T follicular helper cell (primary cell): ENCODE measurements at regions not wholly inside any gene's neighbourhood (a gene's known extent, or its start where the extent isn't known, plus 50 kb on each side); places are given as distances from the start of the nearest gene placed in this dataset.
"Not testable (repeated sequence)": the region's sequence is repeated elsewhere in the genome, so short reads cannot be mapped to it uniquely, and the experiment has no call there.

Experiments
- DNase-seq: peaks from one replicate; pipeline ENCODE4 v3.0.0-alpha.2; 2020; ENCODE audit warnings: low read depth

DNA sequence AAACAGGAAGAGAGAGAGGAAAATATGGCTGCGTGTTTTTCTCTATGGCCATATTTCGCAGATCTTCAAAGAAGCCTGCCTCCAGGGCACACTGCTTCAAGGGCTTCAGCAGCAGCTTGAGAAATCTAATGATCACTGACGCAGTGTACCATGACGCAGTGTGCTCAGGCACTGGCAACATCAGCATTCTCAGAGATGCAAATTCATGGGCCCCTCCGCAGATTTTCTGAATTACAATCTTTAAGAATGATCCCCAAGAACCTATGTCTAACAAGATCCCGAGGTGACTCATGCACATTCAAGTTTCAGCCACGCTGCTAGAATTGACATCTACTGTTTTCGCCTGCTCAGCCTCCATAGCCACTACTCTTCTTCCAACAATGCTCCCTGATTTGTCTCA, 143.9 kb upstream of the ZNF366 start:
- no peak for DNase-seq

DNA sequence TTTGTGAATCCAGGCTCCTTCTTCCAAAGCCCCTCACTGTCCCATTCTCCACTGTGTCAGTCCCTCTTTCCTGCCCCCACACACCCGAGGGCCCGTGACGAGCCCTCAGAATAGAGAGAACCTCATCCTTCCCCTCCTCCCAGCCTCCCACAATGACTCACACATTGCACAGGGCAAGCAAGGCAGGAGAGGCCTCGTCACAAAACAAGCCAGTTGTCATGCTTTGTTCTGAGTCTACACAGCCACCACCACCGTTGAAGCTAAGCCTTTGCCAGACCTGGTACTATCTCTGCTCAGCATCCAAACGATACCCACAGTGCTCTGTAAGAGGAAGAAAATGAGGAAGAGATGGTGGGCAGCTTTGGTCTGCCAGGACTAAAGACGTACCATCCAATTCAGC, 142.2 kb upstream of the ZNF366 start:
- DNase-seq: no peak

DNA sequence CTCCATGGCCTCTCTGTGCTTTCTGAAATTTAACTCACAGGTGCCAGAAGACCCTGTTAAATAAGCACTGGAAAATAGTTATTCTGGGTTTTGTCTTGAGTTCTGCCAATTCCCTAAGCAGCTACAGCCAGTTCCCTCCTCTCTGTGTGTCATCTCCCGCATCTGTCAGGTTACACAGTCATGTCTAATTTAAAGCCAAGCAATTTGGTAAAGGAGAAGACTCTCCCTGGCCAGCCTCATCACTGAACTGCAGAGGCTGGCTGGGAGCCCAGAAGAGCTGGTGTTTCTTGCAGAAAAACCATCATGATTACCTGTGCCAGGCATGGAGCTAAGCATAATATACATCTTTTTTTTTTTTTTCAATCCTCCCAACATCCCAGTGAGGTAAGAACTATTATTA, 141.3 kb upstream of the ZNF366 start:
- DNase-seq: no peak

DNA sequence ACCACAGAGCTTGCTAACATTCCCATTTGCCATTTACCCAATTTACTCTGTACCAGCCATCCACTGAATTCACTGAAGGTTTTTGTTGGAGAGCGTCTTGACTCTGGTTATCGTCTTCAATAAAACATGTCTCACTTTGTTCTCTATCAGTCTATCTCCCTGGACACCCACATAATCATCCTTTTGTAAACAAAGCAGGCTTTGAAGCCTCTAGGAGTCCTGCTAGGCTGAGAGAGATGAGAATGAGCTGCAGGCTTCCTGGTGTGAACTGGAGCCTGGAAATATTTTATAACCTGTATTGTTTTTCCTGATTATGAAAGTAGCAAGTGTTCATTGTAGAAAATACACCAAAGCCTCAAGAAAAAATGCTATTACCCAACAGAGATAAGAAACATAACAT, 140.6 kb upstream of the ZNF366 start:
- no peak for DNase-seq

DNA sequence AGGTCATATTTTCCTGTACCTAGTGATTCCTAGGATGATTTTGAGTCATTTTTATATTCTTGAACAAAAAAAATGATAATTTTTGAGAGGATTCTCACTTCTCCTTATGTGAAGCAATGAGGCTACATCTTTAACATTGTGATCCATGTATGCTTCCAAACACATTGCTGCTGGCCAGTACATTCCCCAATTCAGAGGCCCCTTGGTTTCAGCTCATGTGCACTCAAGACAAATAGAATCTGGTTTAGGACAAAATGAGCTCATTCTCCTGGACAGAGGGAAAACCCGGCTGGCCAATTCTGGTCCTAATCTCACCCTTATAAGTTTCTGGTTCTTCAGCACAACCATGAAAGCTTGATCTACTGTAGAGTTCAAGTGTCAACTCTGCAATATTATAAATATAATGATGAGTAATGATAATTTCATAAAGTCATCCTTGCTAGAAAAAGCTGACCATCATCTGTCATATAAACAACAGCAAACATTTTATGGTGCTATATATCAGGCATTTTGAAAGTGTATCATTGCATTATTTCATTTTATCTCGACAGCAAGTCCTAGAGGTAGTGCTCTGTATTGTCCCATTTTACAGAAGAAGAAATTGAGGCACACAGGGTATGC, 139.1 kb upstream of the ZNF366 start:
- DNase-seq: no peak

DNA sequence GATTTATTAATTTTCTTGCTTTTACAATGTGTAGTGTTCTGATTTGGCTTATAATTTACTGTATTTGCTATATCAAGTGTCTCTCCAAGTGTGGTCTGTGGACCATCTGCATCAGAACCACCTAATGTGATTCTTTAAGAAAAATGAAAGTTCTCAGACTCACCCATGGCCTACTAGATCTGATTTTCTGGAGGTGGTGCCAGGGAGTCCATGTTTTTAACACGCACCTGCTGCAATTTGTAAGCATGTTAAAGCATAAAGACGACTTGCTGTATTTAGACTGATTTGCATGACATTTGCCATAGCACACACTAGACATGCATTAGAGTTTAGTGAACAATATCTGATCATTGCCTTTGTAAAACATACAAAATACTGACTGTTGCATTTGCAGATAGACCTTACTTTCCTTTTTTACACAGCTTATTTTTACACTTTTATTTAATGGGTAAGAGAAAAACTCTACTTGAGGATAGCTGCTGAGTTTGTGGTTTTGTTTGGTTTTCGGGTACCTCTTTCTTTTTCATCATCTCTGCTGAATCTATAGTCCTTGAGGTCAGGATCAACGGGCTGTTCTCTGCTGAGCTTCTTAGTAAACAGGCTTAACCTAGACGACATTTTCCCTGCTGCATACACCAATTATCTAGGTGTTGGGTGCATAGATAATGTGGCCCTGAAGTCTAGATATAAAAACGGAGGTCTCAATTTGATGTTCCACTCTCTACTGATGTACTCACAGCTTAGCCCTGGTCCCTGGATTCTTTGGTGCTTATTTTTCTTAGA, 138.0 kb upstream of the ZNF366 start:
- DNase-seq: no peak

DNA sequence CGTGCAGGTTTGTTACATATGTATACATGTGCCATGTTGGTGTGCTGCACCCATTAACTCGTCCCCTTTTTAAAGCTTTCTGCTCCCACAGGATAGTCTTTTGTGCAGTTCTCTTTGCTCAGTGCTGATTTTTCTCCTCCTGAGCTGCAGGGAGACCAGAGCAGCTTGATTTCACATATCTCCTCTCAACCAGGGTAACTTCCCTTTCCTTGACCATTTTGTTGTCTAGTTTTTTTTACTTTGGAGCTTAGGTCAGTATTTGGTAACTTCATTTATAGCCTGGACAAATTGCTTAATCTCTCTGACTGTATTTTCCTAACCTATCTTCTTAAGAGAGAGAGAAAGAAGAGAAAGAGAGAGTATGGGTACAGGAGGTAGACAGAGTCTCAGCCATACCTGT, 137.1 kb upstream of the ZNF366 start:
- no peak for DNase-seq

DNA sequence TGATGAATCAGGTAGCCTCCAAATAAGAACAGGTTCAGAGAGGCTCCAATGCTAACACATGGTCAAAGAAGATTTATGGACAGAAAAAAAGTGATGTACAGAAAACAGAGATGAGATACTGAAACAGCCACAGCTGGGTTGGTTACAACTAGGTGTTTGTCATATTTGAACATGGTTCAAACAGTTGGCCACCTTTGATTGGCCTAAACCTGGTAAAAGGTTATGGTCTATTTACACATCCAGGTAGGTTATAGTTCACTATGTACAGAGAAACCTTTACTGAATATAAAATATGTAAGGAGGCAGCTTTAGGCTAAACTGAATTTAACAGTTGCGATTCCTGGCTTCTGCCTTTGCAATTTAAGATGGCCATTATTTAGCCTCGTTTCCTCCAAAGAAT, 134.0 kb upstream of the ZNF366 start:
- DNase-seq: no peak

DNA sequence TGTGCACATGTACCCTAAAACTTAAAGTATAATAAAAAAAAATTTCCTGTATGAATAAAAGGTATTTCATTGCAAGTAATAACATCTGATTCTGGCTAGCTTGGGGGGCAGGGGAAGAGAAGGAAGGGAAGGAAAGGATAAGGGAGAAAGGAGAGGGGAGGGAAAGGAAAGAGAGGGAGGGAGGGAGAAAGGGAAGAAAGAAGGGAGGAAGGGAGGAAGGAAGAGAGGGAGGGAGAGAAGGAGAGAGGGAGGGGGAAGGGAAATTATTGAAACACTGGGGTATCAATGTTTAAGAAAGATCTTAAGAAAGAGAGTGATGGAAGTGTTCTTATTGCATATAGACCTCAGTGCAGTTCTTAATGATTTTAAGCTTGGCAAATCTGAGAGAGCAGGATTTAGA, 129.8 kb upstream of the ZNF366 start:
- no peak for DNase-seq

DNA sequence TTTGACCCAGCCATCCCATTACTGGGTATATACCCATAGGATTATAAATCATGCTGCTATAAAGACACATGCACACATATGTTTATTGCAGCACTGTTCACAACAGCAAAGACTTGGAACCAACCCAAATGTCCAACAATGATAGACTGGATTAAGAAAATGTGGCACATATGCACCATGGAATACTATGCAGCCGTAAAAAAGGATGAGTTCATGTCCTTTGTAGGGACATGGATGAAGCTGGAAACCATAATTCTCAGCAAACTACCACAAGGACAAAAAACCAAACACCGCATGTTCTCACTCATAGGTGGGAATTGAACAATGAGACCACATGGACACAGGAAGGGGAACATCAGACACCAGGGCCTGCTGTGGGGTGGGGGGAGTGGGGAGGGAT, 129.4 kb upstream of the ZNF366 start:
- DNase-seq: not testable (repeated sequence)

DNA sequence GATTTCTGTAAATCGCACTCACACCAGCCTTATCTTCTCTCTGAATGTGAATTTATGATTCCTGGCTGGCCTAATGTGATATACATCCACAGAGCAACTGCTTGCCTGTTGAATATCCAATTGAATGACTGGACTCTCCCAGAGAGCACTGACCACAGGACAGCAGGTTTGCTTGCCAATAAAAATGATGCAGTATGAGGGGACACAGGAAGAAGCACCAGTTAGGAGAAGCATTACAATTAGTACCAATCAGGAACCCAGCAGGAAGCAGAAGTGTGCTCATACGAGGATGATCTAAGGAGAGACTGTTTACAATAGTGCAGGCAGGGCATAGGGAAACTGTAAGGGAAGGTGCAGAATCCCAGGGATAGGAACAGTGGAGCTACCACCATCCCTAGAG, 127.2 kb upstream of the ZNF366 start:
- DNase-seq: no peak

DNA sequence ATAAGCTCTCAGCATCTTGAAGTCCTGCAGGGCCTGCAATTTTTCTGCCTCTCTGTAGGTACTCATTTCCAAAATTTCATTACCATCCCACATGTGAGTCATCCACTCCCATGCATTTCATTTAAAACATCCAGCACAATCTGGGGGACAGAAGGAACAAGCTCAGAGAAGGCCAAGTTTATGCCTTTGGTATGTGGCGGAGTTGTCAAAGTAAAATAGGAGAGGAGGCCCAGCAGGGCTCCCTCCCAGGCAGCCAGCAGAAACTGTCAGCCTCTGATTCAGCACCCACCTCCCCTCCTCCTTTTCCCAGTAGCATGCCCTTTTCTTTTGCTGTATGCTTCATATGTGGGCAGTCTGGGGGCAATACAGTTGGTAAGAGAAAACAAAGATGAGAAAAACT, 126.4 kb upstream of the ZNF366 start:
- no peak for DNase-seq

DNA sequence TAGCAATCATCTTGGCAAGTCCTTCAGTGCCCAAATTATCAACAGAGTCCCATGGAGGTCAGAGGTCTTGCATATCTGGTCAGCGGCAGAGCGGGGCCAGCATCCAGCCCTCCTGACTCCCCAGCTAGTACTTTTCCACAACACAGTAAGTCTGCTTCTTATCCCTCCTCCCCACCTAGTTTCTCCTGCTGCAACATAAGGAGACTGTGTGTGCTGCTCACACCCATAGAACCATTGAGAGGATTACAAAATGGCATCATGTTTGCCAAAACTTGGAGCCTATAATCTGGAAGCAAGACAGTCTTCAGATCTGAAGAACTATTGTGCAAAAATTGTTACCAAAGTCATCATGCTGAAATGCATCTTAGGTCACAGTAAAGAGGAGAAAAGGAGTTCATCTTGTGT, 125.8 kb upstream of the ZNF366 start:
- DNase-seq: no peak

DNA sequence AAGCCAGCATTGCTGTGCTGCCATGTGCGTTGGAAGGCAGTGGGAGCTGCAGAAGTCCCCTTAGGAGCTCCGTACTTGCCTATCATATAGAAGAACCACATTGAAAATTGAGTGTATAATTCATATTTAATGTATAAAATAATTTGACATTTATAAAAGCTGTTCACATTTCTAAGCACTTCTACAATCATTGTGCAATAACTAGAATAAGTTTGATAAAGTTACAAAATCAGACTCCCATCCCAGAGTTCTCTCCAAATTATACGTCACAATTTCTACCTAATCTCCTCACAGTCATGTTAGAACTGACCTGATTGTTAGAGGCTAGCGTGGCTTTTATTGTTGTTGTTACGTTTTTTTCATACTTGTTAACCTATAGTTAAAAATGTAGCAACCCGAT, 123.5 kb upstream of the ZNF366 start:
- DNase-seq: no peak

DNA sequence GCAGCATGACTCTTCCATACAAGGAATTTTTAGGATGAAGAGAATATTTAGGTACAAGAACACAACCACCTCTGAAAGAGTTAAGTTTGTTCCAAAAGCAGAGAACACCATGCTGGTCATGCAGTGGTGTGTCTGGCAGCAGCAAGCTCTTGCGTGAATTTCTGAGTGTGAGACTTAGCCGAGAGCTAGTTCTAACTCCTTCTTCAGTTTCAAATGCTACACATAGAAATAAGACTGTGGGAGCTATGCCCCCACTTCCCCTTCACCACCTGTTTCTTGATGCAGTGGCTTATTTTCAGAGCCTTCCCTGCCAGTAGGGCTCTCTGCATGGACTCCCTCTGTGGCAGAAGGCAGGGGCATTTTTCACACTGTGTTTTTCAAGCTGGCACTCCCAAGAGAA, 122.9 kb upstream of the ZNF366 start:
- no peak for DNase-seq

DNA sequence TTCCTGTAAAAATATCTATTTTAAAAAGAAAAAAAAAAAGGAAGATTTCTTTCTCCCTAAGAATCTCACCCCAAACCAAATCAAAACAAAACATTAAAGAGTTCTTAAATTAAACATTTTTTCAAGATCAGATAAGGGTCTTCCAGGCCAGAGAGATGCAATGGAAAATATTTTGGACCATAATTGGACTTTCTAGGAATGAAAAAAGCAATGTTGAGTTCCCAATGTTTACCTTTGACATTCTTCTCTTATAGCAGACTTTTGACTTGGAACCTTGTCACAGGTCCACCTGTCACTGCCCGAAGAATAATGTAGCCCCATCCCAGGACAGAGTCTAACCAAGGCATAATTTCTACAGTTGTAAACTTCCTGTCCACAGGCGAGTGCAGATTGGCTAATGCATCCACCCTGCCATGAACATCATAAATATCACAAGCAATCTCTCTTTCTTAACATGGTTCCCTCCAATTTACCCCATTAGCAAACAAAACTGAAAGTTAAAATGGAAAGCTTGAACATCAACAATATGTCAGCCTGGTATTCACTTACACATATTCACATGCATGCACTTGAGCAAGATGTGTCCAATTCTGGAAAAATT, 121.7 kb upstream of the ZNF366 start:
- no peak for DNase-seq

DNA sequence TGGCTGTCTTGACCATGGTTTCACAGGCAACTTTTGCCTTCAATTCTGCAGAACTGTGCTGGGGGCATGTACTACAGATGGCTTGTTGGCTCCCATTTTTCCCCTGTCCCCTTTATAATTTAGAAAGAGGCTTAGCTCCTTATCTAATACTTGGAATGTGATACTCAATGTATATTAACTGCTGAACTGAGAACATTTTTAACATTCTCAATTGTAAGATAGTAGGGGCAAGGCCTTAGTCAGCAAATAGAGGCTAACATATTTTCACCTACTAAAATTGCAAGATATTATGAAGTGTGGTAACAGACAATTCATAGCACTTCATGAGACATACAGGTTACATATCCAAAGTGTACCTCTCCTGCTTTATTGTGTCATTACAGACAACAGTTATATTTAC, 118.1 kb upstream of the ZNF366 start:
- no peak for DNase-seq

DNA sequence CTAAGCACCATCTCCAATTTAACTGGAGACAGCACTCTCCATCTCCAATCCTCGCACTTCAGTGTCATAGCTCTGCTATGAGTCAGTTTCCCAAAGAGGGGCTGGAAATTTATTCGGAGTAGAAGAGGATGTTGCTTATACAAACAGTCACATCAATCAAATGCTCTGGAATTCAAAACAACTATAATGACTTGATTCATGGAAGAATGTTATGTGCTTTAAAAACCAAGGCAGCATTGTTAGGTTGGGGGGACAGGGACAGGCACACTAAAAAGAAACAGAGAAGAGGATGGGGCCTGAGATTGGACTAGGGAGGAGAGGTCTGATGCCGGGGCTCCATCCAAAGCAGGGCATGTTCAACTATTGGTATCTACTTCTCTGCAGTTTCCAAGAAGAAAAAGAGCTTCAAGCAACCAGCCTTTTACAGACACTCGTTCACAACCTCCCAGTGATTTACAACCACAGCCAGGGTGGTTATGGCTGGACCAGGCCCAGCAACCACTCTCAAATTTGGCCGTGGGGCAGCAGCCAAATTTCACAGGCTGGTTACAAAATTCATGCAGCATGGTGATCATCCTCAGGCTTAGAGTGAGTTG, 117.5 kb upstream of the ZNF366 start:
- no peak for DNase-seq

DNA sequence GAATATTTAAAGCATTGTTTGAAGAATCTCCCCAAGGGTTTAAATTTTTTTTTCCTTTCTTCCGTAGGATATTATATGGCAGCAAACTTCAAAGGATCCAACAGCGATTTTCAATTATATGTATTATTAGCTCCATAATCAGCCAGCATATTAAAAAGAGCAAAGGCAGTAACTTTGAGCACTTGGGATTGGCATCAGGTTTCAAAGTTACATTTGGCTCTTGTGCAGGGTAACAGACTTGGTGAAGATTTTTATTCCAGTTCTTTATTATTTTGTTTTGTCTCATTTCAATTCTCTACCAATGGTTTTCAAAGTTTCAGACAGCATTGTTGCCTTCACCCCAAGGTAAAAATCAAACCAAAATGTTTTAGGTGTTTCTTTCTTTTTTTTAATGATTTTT, 116.7 kb upstream of the ZNF366 start:
- DNase-seq: no peak

DNA sequence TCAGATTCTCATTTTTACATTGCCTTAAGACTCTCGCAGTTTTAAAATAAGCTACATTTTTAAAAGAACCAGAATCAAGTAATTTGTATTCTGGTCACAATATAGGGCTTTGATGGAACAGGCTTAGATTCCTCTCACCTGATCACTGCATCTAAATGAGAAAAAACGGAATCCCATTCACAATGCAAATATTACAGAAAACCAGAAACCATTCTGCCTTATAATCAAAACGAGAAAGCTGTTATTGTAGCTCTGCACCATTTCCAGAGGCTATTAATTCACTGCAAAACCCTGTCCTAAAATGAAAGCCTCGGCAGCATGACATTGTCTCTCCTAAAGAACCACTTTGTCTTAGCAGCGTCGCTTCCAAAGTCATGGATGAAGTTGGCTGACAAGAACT, 116.1 kb upstream of the ZNF366 start:
- no peak for DNase-seq

DNA sequence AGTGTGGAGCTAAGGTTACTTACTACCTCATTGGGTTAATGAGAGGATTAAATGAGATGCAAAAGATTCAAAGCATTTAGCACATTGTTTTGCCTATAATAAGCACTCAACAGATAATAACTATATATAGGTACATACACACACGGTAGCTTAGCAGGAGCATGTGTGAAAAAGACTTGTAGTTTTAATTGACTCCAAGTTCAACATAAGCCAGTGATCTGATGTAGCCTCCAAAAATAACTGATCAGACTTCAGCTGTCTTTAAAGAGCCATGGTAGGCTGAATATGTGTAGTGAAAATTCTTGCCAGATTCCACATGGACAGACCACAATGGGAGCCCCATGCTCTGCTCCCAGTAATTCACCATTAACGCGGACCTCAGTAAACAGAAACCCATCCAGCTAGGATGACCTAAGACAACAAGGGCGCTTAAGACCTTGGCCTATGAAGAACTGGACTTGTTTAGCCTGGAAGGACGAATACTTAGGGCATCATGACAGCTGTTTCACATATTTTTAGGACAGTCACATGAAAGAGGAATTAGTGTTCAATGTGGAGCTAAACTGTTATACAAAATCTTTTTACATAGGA, 115.1 kb upstream of the ZNF366 start:
- DNase-seq: no peak

DNA sequence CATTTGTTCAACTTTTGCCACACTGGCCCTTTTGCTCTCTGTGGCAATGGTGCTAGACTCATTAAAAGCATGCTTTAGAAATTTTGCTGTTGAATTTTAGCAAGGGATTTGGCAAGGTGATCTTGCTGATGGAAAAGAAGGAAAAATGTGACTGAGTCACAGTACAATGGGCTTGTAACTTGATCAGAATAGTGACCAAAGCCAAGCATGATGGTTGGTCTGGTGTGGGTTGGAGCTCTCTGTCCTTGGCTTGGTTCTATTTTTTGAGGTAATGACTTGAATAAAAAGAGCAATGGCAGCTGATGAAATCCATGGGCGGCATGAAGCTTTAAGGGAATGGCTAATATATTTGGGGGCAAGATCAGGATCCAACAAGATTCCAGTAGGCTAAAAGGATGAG, 114.4 kb upstream of the ZNF366 start:
- no peak for DNase-seq

DNA sequence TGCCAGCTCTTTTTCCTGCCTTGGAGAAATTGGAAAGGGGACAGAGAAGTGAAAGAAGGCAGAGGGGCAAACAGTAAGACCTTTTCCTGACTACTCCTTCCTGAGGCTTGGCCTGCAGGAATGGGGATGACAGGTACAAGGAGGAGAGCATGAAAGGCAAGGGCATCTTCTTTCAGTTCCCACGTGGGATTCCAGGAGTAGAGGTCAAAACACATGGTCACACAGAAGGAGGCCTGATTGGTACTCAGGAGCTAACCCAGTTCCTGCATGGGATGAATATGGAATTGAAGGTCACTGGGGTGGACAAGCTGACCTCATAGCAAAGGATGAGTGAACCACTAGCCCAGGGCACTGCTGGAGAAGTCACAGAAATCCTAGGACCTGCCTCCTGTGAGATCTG, 112.5 kb upstream of the ZNF366 start:
- DNase-seq: no peak
